Heart left ventricle (tissue), 13 donors: ENCODE measurements at regions not wholly inside any gene's neighbourhood (a gene's known extent, or its start where the extent isn't known, plus 50 kb on each side); places are given as distances from the start of the nearest gene placed in this dataset.
"Not testable (repeated sequence)": the region's sequence is repeated elsewhere in the genome, so short reads cannot be mapped to it uniquely, and the experiment has no call there.

Source experiments
- POLR2A ChIP-seq, 2 donors: fragments of 450-650 bp; IDR thresholded peaks; one replicate each; pipeline ENCODE4 v1.6.1; 2017; ENCODE audit warnings: antibody characterized with exemption in 2 of 2, mild to moderate bottlenecking in 2 of 2, moderate library complexity in 2 of 2
- TF ChIP-seq, protein P1 (sequence below), 12 donors: fragments of 200-600 bp; sonication (generic) in 4 of 12; IDR thresholded peaks; one replicate each; pipeline versions ENCODE4 v1.5.0 to v1.8.0; 2018 to 2022; ENCODE audit warnings: antibody characterized with exemption in 12 of 12, mild to moderate bottlenecking in 5 of 12
- donor health status: ischemic (EF 13 %, LVEDD 7.1; RV severe dilation, severe dysfunction).
- donor health status: DM: no; HTN: yes; CAD: no.
- donor health status: DM: no; HTN: no; CAD: no.
- donor health status: ischemic (EF 25% LVEDD 6.9; RV normal size, moderate dysfunction).
- donor health status: ischemic (EF 25% LVEDD 5.7; RV mildly dilated, moderate dysfunction).
- donor health status: ischemic (EF 35%, LVEDD 5.7; RV mildly dilated, moderate dysfunction).
- donor health status: nonischemic (EF 11% LVEDD 7.7; RV severe dilation, severe dysfunction).
- donor health status: DM: yes; HTN: yes; CAD: no.
- donor health status: PGD.
- donor health status: ischemic (EF 29% LVEDD 5.4; RV normal size, mild dysfunction).
- donor health status: nonischemic (EF 23%, LVEDD 6.1; RV moderate dilation, normal function).

DNA sequence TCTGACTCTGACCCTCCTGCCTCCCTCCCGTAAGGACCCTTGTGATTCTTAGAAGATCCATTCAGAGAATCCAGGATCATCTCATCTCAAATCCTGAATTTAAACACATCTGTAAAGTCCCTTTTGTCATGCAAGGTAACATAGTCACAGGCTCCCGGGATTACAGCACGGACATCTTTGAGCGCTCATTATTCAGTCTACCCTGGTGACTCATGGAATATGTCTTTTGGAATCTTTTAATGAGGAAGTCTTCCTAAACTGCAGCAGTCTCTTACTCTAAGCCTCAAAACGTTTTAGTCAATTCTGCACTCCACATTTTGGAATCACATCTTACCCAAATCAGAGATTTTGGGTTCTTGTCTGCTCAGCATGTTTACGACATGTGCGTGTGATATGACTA lies 198.5 kb upstream of the IRF2BP2 start:
- TF ChIP-seq POLR2A (IDR thresholded peaks at IDR 0.05): not testable (repeated sequence)
- TF ChIP-seq, protein P1, sequence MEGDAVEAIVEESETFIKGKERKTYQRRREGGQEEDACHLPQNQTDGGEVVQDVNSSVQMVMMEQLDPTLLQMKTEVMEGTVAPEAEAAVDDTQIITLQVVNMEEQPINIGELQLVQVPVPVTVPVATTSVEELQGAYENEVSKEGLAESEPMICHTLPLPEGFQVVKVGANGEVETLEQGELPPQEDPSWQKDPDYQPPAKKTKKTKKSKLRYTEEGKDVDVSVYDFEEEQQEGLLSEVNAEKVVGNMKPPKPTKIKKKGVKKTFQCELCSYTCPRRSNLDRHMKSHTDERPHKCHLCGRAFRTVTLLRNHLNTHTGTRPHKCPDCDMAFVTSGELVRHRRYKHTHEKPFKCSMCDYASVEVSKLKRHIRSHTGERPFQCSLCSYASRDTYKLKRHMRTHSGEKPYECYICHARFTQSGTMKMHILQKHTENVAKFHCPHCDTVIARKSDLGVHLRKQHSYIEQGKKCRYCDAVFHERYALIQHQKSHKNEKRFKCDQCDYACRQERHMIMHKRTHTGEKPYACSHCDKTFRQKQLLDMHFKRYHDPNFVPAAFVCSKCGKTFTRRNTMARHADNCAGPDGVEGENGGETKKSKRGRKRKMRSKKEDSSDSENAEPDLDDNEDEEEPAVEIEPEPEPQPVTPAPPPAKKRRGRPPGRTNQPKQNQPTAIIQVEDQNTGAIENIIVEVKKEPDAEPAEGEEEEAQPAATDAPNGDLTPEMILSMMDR (IDR thresholded peaks at IDR 0.05): not testable (repeated sequence)
